GM18505 (cell line): ENCODE measurements at regions not wholly inside any gene's neighbourhood (a gene's known extent, or its start where the extent isn't known, plus 50 kb on each side); places are given as distances from the start of the nearest gene placed in this dataset.

Source experiments
- ATAC-seq: cut with Tn5 transposase; IDR thresholded peaks from one replicate; pipeline ENCODE4 v1.9.1; 2021; ENCODE audit not compliant: unreplicated experiment
- POLR2A ChIP-seq: IDR thresholded peaks from 4 replicates; pipeline ENCODE4 v1.6.1; 2011; ENCODE audit warnings: borderline replicate concordance; ENCODE audit not compliant: insufficient read depth, insufficient read length; ENCODE audit errors: extremely low read depth

- TF ChIP-seq POLR2A: no peak
- ATAC-seq: no peak
Observed at GRCh38 chr15:70474471-70475406, 288.6 kb downstream of the UACA start.

- no peak for ATAC-seq
- no peak for TF ChIP-seq POLR2A
Observed at GRCh38 chr15:70473581-70474370, 289.6 kb downstream of the UACA start.

GRCh38 chr15:70471517-70471916 is 291.8 kb downstream of the UACA start:
- TF ChIP-seq POLR2A: no peak
- ATAC-seq: no peak

GRCh38 chr15:70470556-70471191 is 292.7 kb downstream of the UACA start:
- ATAC-seq: no peak
- no peak for TF ChIP-seq POLR2A

- no peak for ATAC-seq
- TF ChIP-seq POLR2A: no peak
Observed at GRCh38 chr15:70469651-70470555, 293.5 kb downstream of the UACA start.

- no peak for ATAC-seq
- no peak for TF ChIP-seq POLR2A
Observed at GRCh38 chr15:70469182-70469581, 294.2 kb downstream of the UACA start.

- ATAC-seq: no peak
- no peak for TF ChIP-seq POLR2A
Observed at GRCh38 chr15:70466895-70467529, 296.3 kb downstream of the UACA start.

- no peak for TF ChIP-seq POLR2A
- ATAC-seq: no peak
Observed at GRCh38 chr15:70466305-70466704, 297.1 kb downstream of the UACA start.

GRCh38 chr15:70465812-70466211 is 297.5 kb downstream of the UACA start:
- TF ChIP-seq POLR2A: no peak
- no peak for ATAC-seq

GRCh38 chr15:70463453-70463834 is 299.9 kb downstream of the UACA start:
- no peak for ATAC-seq
- TF ChIP-seq POLR2A: no peak

- no peak for ATAC-seq
- TF ChIP-seq POLR2A: no peak
Observed at GRCh38 chr15:70461992-70462391, 301.4 kb downstream of the UACA start.

GRCh38 chr15:70461017-70461416 is 302.3 kb downstream of the UACA start:
- no peak for TF ChIP-seq POLR2A
- ATAC-seq: no peak
